ENCODE measurements at regions not wholly inside any gene's neighbourhood (a gene's known extent, or its start where the extent isn't known, plus 50 kb on each side); places are given as distances from the start of the nearest gene placed in this dataset.

DNA sequence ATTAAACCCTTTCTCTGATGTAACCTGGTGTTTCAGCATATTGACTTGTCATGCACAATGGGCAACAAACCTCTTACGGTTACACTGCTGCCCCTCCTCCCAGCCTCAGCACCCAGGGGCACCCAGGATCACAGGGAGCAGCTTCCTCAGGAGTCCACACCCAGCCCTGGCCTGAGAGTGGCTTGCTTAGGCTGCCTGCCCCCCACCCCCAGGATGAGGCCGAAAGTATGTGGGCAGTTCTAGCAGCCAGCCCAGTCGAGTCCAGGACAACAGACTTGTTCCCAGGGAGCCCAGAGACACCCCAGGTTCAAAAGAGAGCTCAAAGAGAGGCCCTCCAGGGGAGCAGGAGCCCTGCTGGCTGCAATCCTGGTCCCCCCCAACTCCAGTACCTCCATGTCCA lies 108.1 kb upstream of the THY1 start:
- Histone ChIP-seq H3K27ac (ENCODE audit: low read depth in 2 of 2, low read length in 1 of 2) (no peak overlapping the region), H3K9me3 (no peaks in the 10 kb centered on the region), H4K20me1 (ENCODE audit: insufficient read depth) (no peaks in the 10 kb centered on the region), H3K9ac (no peak overlapping the region), H3K27me3 (ENCODE audit: insufficient read depth) (peaks cover 10% of the 10 kb centered on the region; the same call in 1 of the 2 replicates), H3K36me3 (replicated peaks in 1 of 2; ENCODE audit: control insufficient read depth in 1 of 2, insufficient read depth in 2 of 2, low read length in 1 of 2) (no peaks in the 10 kb centered on the region), H2AFZ (ENCODE audit: low read depth) (no peak overlapping the region), H3K9me2 (no peaks in the 10 kb centered on the region), H3K4me3 (ENCODE audit: low read depth in 2 of 2, low read length in 1 of 2) (no peak overlapping the region), H3K79me2 (ENCODE audit: insufficient read depth) (no peaks in the 10 kb centered on the region), H3K4me1 (ENCODE audit: control insufficient read depth in 1 of 2, insufficient read depth in 2 of 2, low read depth in 1 of 2, low read length in 1 of 2) (no peaks in the 10 kb centered on the region), H3F3A (replicated peaks; ENCODE audit: insufficient read depth) (no peaks in the 10 kb centered on the region), H3K4me2 (no peak overlapping the region)
- TF ChIP-seq SMC3 (IDR thresholded peaks at IDR 0.05; ENCODE audit: low read depth, low read length) (no peak), JUND (IDR thresholded peaks at IDR 0.05) (no peak), TCF12 (IDR thresholded peaks at IDR 0.05) (no peak), MXI1 (IDR thresholded peaks at IDR 0.05; ENCODE audit: low read depth, low read length) (no peak), FOXJ3 (CRISPR knock-in tag; IDR thresholded peaks at IDR 0.05) (no peak), EP300 (IDR thresholded peaks at IDR 0.05; ENCODE audit: borderline replicate concordance in 1 of 2, low read depth in 1 of 2, low read length in 1 of 2) (no peak)
- TF ChIP-seq, protein P1, sequence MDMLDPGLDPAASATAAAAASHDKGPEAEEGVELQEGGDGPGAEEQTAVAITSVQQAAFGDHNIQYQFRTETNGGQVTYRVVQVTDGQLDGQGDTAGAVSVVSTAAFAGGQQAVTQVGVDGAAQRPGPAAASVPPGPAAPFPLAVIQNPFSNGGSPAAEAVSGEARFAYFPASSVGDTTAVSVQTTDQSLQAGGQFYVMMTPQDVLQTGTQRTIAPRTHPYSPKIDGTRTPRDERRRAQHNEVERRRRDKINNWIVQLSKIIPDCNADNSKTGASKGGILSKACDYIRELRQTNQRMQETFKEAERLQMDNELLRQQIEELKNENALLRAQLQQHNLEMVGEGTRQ (IDR thresholded peaks at IDR 0.05; ENCODE audit: borderline replicate concordance, low read depth, low read length), result no peak
- TF ChIP-seq, protein P2, sequence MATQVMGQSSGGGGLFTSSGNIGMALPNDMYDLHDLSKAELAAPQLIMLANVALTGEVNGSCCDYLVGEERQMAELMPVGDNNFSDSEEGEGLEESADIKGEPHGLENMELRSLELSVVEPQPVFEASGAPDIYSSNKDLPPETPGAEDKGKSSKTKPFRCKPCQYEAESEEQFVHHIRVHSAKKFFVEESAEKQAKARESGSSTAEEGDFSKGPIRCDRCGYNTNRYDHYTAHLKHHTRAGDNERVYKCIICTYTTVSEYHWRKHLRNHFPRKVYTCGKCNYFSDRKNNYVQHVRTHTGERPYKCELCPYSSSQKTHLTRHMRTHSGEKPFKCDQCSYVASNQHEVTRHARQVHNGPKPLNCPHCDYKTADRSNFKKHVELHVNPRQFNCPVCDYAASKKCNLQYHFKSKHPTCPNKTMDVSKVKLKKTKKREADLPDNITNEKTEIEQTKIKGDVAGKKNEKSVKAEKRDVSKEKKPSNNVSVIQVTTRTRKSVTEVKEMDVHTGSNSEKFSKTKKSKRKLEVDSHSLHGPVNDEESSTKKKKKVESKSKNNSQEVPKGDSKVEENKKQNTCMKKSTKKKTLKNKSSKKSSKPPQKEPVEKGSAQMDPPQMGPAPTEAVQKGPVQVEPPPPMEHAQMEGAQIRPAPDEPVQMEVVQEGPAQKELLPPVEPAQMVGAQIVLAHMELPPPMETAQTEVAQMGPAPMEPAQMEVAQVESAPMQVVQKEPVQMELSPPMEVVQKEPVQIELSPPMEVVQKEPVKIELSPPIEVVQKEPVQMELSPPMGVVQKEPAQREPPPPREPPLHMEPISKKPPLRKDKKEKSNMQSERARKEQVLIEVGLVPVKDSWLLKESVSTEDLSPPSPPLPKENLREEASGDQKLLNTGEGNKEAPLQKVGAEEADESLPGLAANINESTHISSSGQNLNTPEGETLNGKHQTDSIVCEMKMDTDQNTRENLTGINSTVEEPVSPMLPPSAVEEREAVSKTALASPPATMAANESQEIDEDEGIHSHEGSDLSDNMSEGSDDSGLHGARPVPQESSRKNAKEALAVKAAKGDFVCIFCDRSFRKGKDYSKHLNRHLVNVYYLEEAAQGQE (IDR thresholded peaks at IDR 0.05; ENCODE audit: low read depth, low read length), result no peak
- ChIA-PET CTCF (interaction anchor here (3.4 to 4.9 kb wide), 2 partner anchors 18 to 43 kb away, joined by 40 to 57 read pairs; no protein-coding TSS in a partner anchor), POLR2A (no interaction called here)
- WGBS (ENCODE audit: low lambda C conversion rate), result 62% methylated on average over 2 of the region's 3 CpGs
- no peak for DNase-seq

DNA sequence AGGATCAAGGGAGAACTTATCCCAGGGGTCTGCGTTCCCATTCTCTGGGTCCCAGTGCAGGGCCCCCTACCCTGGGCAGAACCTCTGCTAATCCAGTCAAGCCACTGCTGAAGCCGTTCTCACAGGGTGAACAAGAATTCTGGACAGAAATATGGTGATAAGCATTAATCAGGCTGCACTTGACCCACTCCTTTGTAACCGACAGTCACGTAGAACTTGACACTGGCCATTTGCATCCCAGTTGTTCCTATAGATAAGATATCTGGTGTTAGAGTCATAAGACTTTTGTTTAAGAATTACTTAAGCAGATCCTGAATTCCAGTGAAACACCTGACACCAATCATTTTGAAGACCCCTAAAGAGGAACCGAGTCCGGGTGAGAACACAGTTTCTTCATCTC lies 107.5 kb upstream of the THY1 start:
- no peaks in the 10 kb centered on the region for H4K20me1 ChIP-seq (ENCODE audit: insufficient read depth)
- no peaks in the 10 kb centered on the region for H3K36me3 ChIP-seq (replicated peaks in 1 of 2; ENCODE audit: control insufficient read depth in 1 of 2, insufficient read depth in 2 of 2, low read length in 1 of 2)
- no peaks in the 10 kb centered on the region for H3F3A ChIP-seq (replicated peaks; ENCODE audit: insufficient read depth)
- H3K9me2 ChIP-seq, result no peaks in the 10 kb centered on the region
- no peak overlapping the region for H3K4me3 ChIP-seq (ENCODE audit: low read depth in 2 of 2, low read length in 1 of 2)
- peaks cover 10% of the 10 kb centered on the region; the same call in 1 of the 2 replicates for H3K27me3 ChIP-seq (ENCODE audit: insufficient read depth)
- ChIA-PET CTCF (interaction anchor here (0.9 to 4.9 kb wide), 3 partner anchors 43 to 56 kb away, joined by 3 to 40 read pairs (median 4); no protein-coding TSS in a partner anchor), POLR2A (no interaction called here)
- DNase-seq, result no peak
- H3K4me2 ChIP-seq, result no peak overlapping the region
- H3K4me1 ChIP-seq (ENCODE audit: control insufficient read depth in 1 of 2, insufficient read depth in 2 of 2, low read depth in 1 of 2, low read length in 1 of 2), result no peaks in the 10 kb centered on the region
- H3K9ac ChIP-seq, result no peak overlapping the region
- no peaks in the 10 kb centered on the region for H3K9me3 ChIP-seq
- WGBS (ENCODE audit: low lambda C conversion rate), result 76% methylated on average over 5 of the region's 6 CpGs
- H3K79me2 ChIP-seq (ENCODE audit: insufficient read depth), result no peaks in the 10 kb centered on the region
- no peak overlapping the region for H2AFZ ChIP-seq (ENCODE audit: low read depth)
- H3K27ac ChIP-seq (ENCODE audit: low read depth in 2 of 2, low read length in 1 of 2), result no peak overlapping the region
- no peak for TF ChIP-seq POLR2AphosphoS5 (IDR thresholded peaks at IDR 0.05; ENCODE audit: low read depth, low read length)
- no peak for TF ChIP-seq SIN3A (IDR thresholded peaks at IDR 0.05; ENCODE audit: borderline replicate concordance, low read depth, low read length)
- TF ChIP-seq, protein P3, sequence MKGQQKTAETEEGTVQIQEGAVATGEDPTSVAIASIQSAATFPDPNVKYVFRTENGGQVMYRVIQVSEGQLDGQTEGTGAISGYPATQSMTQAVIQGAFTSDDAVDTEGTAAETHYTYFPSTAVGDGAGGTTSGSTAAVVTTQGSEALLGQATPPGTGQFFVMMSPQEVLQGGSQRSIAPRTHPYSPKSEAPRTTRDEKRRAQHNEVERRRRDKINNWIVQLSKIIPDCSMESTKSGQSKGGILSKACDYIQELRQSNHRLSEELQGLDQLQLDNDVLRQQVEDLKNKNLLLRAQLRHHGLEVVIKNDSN (IDR thresholded peaks at IDR 0.05; ENCODE audit: borderline replicate concordance, low read depth), result no peak
- no peak for TF ChIP-seq YY1 (IDR thresholded peaks at IDR 0.05; ENCODE audit: low read depth)
- TF ChIP-seq RCOR1 (IDR thresholded peaks at IDR 0.05; ENCODE audit: low read length), result no peak
- TF ChIP-seq RAD21 (IDR thresholded peaks at IDR 0.05; ENCODE audit: low read length), result no peak
- TF ChIP-seq RFX5 (IDR thresholded peaks at IDR 0.05; ENCODE audit: low read length), result no peak
- TF ChIP-seq, protein P1 (IDR thresholded peaks at IDR 0.05; ENCODE audit: borderline replicate concordance, low read depth, low read length), result no peak
- TF ChIP-seq FOXJ3 (CRISPR knock-in tag; IDR thresholded peaks at IDR 0.05), result no peak
- no peak for TF ChIP-seq RXRA (IDR thresholded peaks at IDR 0.05; ENCODE audit: borderline replicate concordance, low read depth)
- TF ChIP-seq MEF2A (IDR thresholded peaks at IDR 0.05; ENCODE audit: borderline replicate concordance, low read depth), result no peak
- TF ChIP-seq, protein P4, sequence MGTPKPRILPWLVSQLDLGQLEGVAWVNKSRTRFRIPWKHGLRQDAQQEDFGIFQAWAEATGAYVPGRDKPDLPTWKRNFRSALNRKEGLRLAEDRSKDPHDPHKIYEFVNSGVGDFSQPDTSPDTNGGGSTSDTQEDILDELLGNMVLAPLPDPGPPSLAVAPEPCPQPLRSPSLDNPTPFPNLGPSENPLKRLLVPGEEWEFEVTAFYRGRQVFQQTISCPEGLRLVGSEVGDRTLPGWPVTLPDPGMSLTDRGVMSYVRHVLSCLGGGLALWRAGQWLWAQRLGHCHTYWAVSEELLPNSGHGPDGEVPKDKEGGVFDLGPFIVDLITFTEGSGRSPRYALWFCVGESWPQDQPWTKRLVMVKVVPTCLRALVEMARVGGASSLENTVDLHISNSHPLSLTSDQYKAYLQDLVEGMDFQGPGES (IDR thresholded peaks at IDR 0.05; ENCODE audit: low read depth, low read length), result no peak
- TF ChIP-seq FOSL2 (IDR thresholded peaks at IDR 0.05; ENCODE audit: borderline replicate concordance, low read depth), result no peak

Data from SK-N-SH (cell line).